Liver (tissue), 8 donors: ENCODE measurements at regions not wholly inside any gene's neighbourhood (a gene's known extent, or its start where the extent isn't known, plus 50 kb on each side); places are given as distances from the start of the nearest gene placed in this dataset.

Source experiments
- DNase-seq: peaks from one replicate; pipeline ENCODE4 v3.0.0-alpha.2; 2017; ENCODE audit warnings: low spot score
- H3K27ac ChIP-seq, 2 donors: one replicate each; pipeline ENCODE4 v1.7.0; 2013; ENCODE audit warnings: inconsistent platforms in 2 of 2, low read length in 2 of 2, control low read depth in 1 of 2, low read depth in 1 of 2, mild to moderate bottlenecking in 1 of 2
- H3K27me3 ChIP-seq, 4 donors: one replicate each; pipeline versions ENCODE4 v1.6.1 to v1.7.0; 2013; ENCODE audit warnings: low read length in 3 of 4, inconsistent platforms in 1 of 4, mild to moderate bottlenecking in 1 of 4, moderate library complexity in 1 of 4; ENCODE audit not compliant: control insufficient read depth in 4 of 4, insufficient read depth in 4 of 4
- H3K36me3 ChIP-seq, 4 donors: one replicate each; pipeline versions ENCODE4 v1.6.1 to v1.7.0; 2013; ENCODE audit warnings: low read length in 3 of 4, mild to moderate bottlenecking in 3 of 4, low read depth in 1 of 4, moderate library complexity in 1 of 4; ENCODE audit not compliant: control insufficient read depth in 4 of 4, insufficient read depth in 3 of 4
- H3K4me1 ChIP-seq, 4 donors: one replicate each; pipeline versions ENCODE4 v1.6.1 to v1.7.0; 2013; ENCODE audit warnings: low read length in 3 of 4, mild to moderate bottlenecking in 3 of 4, moderate library complexity in 1 of 4; ENCODE audit not compliant: control insufficient read depth in 4 of 4, insufficient read depth in 4 of 4
- H3K4me3 ChIP-seq, 3 donors: one replicate each; pipeline versions ENCODE4 v1.6.1 to v1.7.0; 2013; ENCODE audit warnings: low read length in 3 of 3, control low read depth in 1 of 3, low read depth in 1 of 3, mild to moderate bottlenecking in 1 of 3
- H3K9ac ChIP-seq, 2 donors: one replicate each; pipeline ENCODE4 v1.7.0; 2013; ENCODE audit warnings: low read length in 2 of 2, mild to moderate bottlenecking in 2 of 2, moderate library complexity in 2 of 2, control low read depth in 1 of 2, low read depth in 1 of 2
- H3K9me3 ChIP-seq, 4 donors: one replicate each; pipeline versions ENCODE4 v1.6.1 to v1.7.0; 2013; ENCODE audit warnings: low read length in 3 of 4; ENCODE audit not compliant: control insufficient read depth in 4 of 4
- EGR1 ChIP-seq, 2 donors: IDR thresholded peaks; 2 replicates each; pipeline ENCODE4 v1.6.1; 2016 to 2018; ENCODE audit warnings: antibody characterized with exemption in 2 of 2, low read depth in 2 of 2
- FOXA1 ChIP-seq: IDR thresholded peaks from 2 replicates; pipeline ENCODE4 v1.6.1; 2016; ENCODE audit warnings: antibody characterized with exemption
- GABPA ChIP-seq, 2 donors: IDR thresholded peaks in 1 of 2; conservative IDR thresholded peaks in 1 of 2; 2 replicates each; pipeline ENCODE4 v1.6.1; 2016; ENCODE audit warnings: antibody characterized with exemption in 2 of 2, mild to moderate bottlenecking in 1 of 2, moderate library complexity in 1 of 2
- HNF4A ChIP-seq, 2 donors: conservative IDR thresholded peaks; 2 replicates each; pipeline ENCODE4 v1.6.1; 2016; ENCODE audit warnings: antibody characterized with exemption in 2 of 2, mild to moderate bottlenecking in 2 of 2
- HNF4G ChIP-seq: IDR thresholded peaks from 2 replicates; pipeline ENCODE4 v1.6.1; 2016; ENCODE audit warnings: antibody characterized with exemption
- JUND ChIP-seq, 2 donors: IDR thresholded peaks; 2 replicates each; pipeline ENCODE4 v1.6.1; 2016; ENCODE audit warnings: antibody characterized with exemption in 2 of 2
- NR2F2 ChIP-seq: IDR thresholded peaks from 2 replicates; pipeline ENCODE4 v1.6.1; 2016; ENCODE audit warnings: antibody characterized with exemption
- RAD21 ChIP-seq, 2 donors: IDR thresholded peaks; 2 replicates each; pipeline ENCODE4 v1.6.1; 2016; ENCODE audit warnings: antibody characterized with exemption in 2 of 2, mild to moderate bottlenecking in 2 of 2
- RXRA ChIP-seq, 2 donors: IDR thresholded peaks; 2 replicates each; pipeline ENCODE4 v1.6.1; 2017 to 2018; ENCODE audit warnings: antibody characterized with exemption in 2 of 2, mild to moderate bottlenecking in 1 of 2
- SP1 ChIP-seq: IDR thresholded peaks from 2 replicates; pipeline ENCODE4 v1.6.1; 2018; ENCODE audit warnings: antibody characterized with exemption, mild to moderate bottlenecking
- YY1 ChIP-seq: IDR thresholded peaks from 2 replicates; pipeline ENCODE4 v1.6.1; 2016; ENCODE audit warnings: antibody characterized with exemption, mild to moderate bottlenecking
- WGBS: extraction: QIAGEN DNeasy Blood & Tissue Kit; methylation state at CpG from one replicate; pipeline ENCODE4 v1.1.7; 2013; 5-methylcytosine and 5-hydroxymethylcytosine counted together
- TF ChIP-seq, protein P1 (sequence below): IDR thresholded peaks from 2 replicates; pipeline ENCODE4 v1.6.1; 2016; ENCODE audit warnings: antibody characterized with exemption
- TF ChIP-seq, protein P2 (sequence below): fragments of 150-350 bp; IDR thresholded peaks from 2 replicates; pipeline ENCODE4 v1.5.1; 2017; ENCODE audit warnings: improper control_type of control experiment, low read depth, low read length; ENCODE audit not compliant: missing input control
- TF ChIP-seq, protein P3 (sequence below): IDR thresholded peaks from 2 replicates; pipeline ENCODE4 v1.6.1; 2016; ENCODE audit warnings: antibody characterized with exemption
- donor health status: healthy.
- donor health status: healthy.
- donor health status: healthy.
- donor health status: healthy.
- donor health status: healthy.

DNA sequence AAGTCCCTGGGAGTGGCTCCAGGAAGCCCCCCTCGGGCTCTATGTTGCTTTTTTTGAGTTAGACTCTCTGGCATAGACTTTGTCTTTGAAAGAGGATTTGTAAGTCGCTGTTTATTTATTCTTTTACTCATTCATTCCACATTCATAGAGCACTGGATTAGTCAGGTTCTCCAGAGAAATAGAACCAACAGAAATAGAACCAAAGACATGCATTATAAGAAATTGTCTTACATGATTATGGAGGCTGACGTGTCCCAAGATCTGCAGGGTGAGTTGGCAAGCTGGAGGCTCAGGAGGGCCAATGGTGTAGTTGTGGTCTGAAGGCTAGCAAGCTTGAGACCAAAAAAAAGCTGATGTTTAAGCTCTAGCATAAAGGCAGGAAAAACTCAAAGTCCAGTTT, 98.3 kb upstream of the CHD6 start:
- no peaks in the 10 kb centered on the region for H3K36me3 ChIP-seq
- H3K4me1 ChIP-seq: no peaks in the 10 kb centered on the region
- no peaks in the 10 kb centered on the region for H3K9me3 ChIP-seq
- no peak overlapping the region for H3K27ac ChIP-seq
- H3K9ac ChIP-seq: no peak overlapping the region
- DNase-seq: no peak
- no peak overlapping the region for H3K4me3 ChIP-seq
- 63% methylated on average over 3 of the region's 3 CpGs for WGBS
- TF ChIP-seq HNF4G (no peak), GABPA (IDR thresholded peaks at IDR 0.05 in 1 of 2, conservative IDR thresholded peaks at IDR 0.05 in 1 of 2) (no peak), EGR1 (IDR thresholded peaks at IDR 0.05; ENCODE audit: low read depth in 2 of 2) (no peak), RAD21 (IDR thresholded peaks at IDR 0.05) (no peak), FOXA1 (no peak), SP1 (no peak), RXRA (IDR thresholded peaks at IDR 0.05) (no peak), JUND (IDR thresholded peaks at IDR 0.05) (no peak), HNF4A (conservative IDR thresholded peaks at IDR 0.05) (no peak)
- TF ChIP-seq, protein P1, sequence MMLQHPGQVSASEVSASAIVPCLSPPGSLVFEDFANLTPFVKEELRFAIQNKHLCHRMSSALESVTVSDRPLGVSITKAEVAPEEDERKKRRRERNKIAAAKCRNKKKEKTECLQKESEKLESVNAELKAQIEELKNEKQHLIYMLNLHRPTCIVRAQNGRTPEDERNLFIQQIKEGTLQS: no peak
- TF ChIP-seq, protein P2, sequence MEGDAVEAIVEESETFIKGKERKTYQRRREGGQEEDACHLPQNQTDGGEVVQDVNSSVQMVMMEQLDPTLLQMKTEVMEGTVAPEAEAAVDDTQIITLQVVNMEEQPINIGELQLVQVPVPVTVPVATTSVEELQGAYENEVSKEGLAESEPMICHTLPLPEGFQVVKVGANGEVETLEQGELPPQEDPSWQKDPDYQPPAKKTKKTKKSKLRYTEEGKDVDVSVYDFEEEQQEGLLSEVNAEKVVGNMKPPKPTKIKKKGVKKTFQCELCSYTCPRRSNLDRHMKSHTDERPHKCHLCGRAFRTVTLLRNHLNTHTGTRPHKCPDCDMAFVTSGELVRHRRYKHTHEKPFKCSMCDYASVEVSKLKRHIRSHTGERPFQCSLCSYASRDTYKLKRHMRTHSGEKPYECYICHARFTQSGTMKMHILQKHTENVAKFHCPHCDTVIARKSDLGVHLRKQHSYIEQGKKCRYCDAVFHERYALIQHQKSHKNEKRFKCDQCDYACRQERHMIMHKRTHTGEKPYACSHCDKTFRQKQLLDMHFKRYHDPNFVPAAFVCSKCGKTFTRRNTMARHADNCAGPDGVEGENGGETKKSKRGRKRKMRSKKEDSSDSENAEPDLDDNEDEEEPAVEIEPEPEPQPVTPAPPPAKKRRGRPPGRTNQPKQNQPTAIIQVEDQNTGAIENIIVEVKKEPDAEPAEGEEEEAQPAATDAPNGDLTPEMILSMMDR: no peak
- TF ChIP-seq, protein P3, sequence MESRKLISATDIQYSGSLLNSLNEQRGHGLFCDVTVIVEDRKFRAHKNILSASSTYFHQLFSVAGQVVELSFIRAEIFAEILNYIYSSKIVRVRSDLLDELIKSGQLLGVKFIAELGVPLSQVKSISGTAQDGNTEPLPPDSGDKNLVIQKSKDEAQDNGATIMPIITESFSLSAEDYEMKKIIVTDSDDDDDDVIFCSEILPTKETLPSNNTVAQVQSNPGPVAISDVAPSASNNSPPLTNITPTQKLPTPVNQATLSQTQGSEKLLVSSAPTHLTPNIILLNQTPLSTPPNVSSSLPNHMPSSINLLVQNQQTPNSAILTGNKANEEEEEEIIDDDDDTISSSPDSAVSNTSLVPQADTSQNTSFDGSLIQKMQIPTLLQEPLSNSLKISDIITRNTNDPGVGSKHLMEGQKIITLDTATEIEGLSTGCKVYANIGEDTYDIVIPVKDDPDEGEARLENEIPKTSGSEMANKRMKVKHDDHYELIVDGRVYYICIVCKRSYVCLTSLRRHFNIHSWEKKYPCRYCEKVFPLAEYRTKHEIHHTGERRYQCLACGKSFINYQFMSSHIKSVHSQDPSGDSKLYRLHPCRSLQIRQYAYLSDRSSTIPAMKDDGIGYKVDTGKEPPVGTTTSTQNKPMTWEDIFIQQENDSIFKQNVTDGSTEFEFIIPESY: no peak
- H3K27me3 ChIP-seq: no peaks in the 10 kb centered on the region

DNA sequence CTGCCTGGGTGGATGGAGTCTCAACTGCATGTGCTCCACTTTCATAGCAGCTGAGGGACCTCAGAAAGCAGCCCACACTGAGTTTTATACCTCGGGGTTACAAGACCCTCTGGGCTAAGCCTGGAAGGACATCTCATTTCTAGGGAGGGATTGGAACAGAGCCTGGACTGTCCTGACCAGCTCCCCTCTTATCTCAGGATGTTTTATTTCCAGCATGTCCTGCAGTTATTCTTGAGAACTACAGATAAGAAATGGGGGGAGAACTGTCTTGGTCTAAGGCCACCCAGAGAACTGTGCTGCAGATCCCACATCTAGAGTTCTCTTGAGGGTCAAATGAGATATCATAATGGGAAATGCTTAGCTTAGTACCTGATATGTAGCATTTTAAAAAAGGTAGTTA, 97.3 kb upstream of the CHD6 start:
- Histone ChIP-seq H3K9ac (no peak overlapping the region), H3K4me1 (no peaks in the 10 kb centered on the region), H3K36me3 (no peaks in the 10 kb centered on the region), H3K4me3 (no peak overlapping the region), H3K27ac (no peak overlapping the region), H3K27me3 (no peaks in the 10 kb centered on the region), H3K9me3 (no peaks in the 10 kb centered on the region)
- DNase-seq: no peak
- TF ChIP-seq HNF4A (conservative IDR thresholded peaks at IDR 0.05) (no peak), GABPA (IDR thresholded peaks at IDR 0.05 in 1 of 2, conservative IDR thresholded peaks at IDR 0.05 in 1 of 2) (no peak)
- WGBS: 49% methylated on average over 1 of the region's 1 CpG

DNA sequence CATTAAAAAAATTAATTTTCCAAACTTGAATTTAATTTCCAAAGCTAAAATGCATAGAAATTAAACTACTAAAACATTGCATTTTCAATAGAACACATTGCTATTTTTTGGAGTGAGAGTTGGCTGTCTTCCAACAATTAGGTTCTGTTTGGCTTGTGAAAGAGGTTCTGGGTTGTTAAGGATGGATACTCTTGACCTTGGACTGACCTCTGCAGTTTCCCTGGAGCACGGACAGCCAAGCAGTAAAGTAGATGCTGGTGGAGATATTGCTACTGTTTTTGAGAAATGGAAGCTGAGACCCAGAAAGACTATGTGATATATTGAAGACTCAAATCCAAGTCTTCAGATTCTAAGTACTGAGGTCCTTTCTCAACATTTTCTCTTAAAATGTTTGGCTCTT, 95.9 kb upstream of the CHD6 start:
- H3K4me1 ChIP-seq: no peaks in the 10 kb centered on the region
- 31% methylated on average over 1 of the region's 1 CpG for WGBS
- no peak overlapping the region for H3K9ac ChIP-seq
- H3K36me3 ChIP-seq: no peaks in the 10 kb centered on the region
- H3K4me3 ChIP-seq: no peak overlapping the region
- H3K27ac ChIP-seq: no peak overlapping the region
- H3K9me3 ChIP-seq: no peaks in the 10 kb centered on the region
- no peaks in the 10 kb centered on the region for H3K27me3 ChIP-seq
- DNase-seq: no peak
- TF ChIP-seq NR2F2: no peak
- TF ChIP-seq YY1: no peak
- TF ChIP-seq HNF4G: no peak
- TF ChIP-seq RAD21 (IDR thresholded peaks at IDR 0.05): no peak
